Ishikawa (cell line): ENCODE measurements at regions not wholly inside any gene's neighbourhood (a gene's known extent, or its start where the extent isn't known, plus 50 kb on each side); places are given as distances from the start of the nearest gene placed in this dataset.

Source experiments
- CEBPB ChIP-seq: IDR thresholded peaks from 2 replicates; pipeline ENCODE4 v1.6.1; 2012
- CREB1 ChIP-seq: IDR thresholded peaks from 2 replicates; pipeline ENCODE4 v1.6.1; 2012; ENCODE audit warnings: low read depth
- EGR1 ChIP-seq: IDR thresholded peaks from 2 replicates; pipeline ENCODE4 v1.6.1; 2012
- EP300 ChIP-seq: IDR thresholded peaks from 2 replicates; pipeline ENCODE4 v1.6.1; 2012; ENCODE audit warnings: borderline replicate concordance
- FOXM1 ChIP-seq: IDR thresholded peaks from 2 replicates; pipeline ENCODE4 v1.6.1; 2012; ENCODE audit warnings: low read depth, borderline replicate concordance
- MAX ChIP-seq: IDR thresholded peaks from 2 replicates; pipeline ENCODE4 v1.6.1; 2012
- NFIC ChIP-seq: IDR thresholded peaks from 2 replicates; pipeline ENCODE4 v1.6.1; 2012
- RAD21 ChIP-seq: IDR thresholded peaks from 2 replicates; pipeline ENCODE4 v1.6.1; 2012; ENCODE audit warnings: low read depth
- REST ChIP-seq: IDR thresholded peaks from 2 replicates; pipeline ENCODE4 v1.6.1; 2012; ENCODE audit warnings: low read depth, mild to moderate bottlenecking
- TAF1 ChIP-seq: IDR thresholded peaks from 2 replicates; pipeline ENCODE4 v1.6.1; 2012; ENCODE audit warnings: low read depth, mild to moderate bottlenecking
- TCF12 ChIP-seq: IDR thresholded peaks from 2 replicates; pipeline ENCODE4 v1.6.1; 2012; ENCODE audit warnings: low read depth
- TEAD4 ChIP-seq: IDR thresholded peaks from 2 replicates; pipeline ENCODE4 v1.6.1; 2012
- USF1 ChIP-seq: IDR thresholded peaks from 2 replicates; pipeline ENCODE4 v1.6.1; 2012
- YY1 ChIP-seq: IDR thresholded peaks from 2 replicates; pipeline ENCODE4 v1.6.1; 2012; ENCODE audit warnings: low read depth
- ZBTB7A ChIP-seq: IDR thresholded peaks from 2 replicates; pipeline ENCODE4 v1.6.1; 2012; ENCODE audit warnings: low read depth

GRCh38 chr3:43872301-43872700 is 181.6 kb downstream of the ABHD5 start:
- TF ChIP-seq TAF1 (no peak), REST (no peak), USF1 (no peak), EP300 (no peak), MAX (no peak), CREB1 (no peak), NFIC (no peak), CEBPB (no peak), FOXM1 (no peak), EGR1 (no peak), RAD21 (no peak), TEAD4 (no peak), ZBTB7A (no peak), TCF12 (no peak), YY1 (no peak)

- TF ChIP-seq TAF1 (no peak), EGR1 (no peak), TCF12 (no peak), ZBTB7A (no peak), EP300 (no peak)
Observed at GRCh38 chr3:43872901-43873300, 182.2 kb downstream of the ABHD5 start.

GRCh38 chr3:43873723-43874122 is 183.0 kb downstream of the ABHD5 start:
- TF ChIP-seq TEAD4 = no peak
- no peak for TF ChIP-seq REST
- TF ChIP-seq ZBTB7A = no peak
- no peak for TF ChIP-seq TCF12
- TF ChIP-seq NFIC = no peak
- TF ChIP-seq EGR1 = no peak
- no peak for TF ChIP-seq FOXM1
- TF ChIP-seq CEBPB = no peak
- no peak for TF ChIP-seq USF1
- no peak for TF ChIP-seq CREB1
- TF ChIP-seq EP300 = no peak
- no peak for TF ChIP-seq MAX
- no peak for TF ChIP-seq TAF1

- TF ChIP-seq NFIC (no peak), CREB1 (no peak), REST (no peak), CEBPB (no peak), EP300 (no peak), RAD21 (no peak), MAX (no peak), TAF1 (no peak), TCF12 (no peak), YY1 (no peak), FOXM1 (no peak), USF1 (no peak), ZBTB7A (no peak), TEAD4 (no peak), EGR1 (no peak)
Observed at GRCh38 chr3:43874290-43874689, 183.6 kb downstream of the ABHD5 start.
